GM18861 (cell line): ENCODE measurements at regions not wholly inside any gene's neighbourhood (a gene's known extent, or its start where the extent isn't known, plus 50 kb on each side); places are given as distances from the start of the nearest gene placed in this dataset.
"Not testable (repeated sequence)": the region's sequence is repeated elsewhere in the genome, so short reads cannot be mapped to it uniquely, and the experiment has no call there.

Experiments used
- ATAC-seq: cut with Tn5 transposase; IDR thresholded peaks from one replicate; pipeline ENCODE4 v1.9.1; 2021; ENCODE audit not compliant: unreplicated experiment

- ATAC-seq: no peak
These were observed 53.5 kb downstream of the FSCB start for GRCh38 chr14:44453433-44454171.

- ATAC-seq: not testable (repeated sequence)
These were observed 56.9 kb downstream of the FSCB start for GRCh38 chr14:44450232-44450631.

DNA sequence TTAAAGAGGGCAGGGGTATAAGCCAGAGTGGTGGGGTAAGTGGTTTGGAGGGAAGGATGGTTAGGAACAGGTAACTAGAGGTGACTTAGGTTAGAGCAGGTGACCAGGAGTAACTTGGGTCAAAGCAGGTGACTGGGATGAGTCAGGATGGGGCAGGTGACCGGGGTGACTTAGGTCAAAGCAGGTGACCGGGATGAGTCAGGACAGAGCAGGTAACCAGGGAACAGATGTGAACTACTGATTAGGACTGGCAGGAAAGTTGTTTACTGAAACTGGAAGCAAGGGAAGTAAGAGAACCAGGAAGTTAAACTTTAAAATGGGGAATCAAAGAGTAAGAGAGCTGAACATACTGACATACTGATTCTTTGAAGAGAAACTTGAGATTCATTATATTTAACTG lies 57.4 kb downstream of the FSCB start:
- no peak for ATAC-seq

DNA sequence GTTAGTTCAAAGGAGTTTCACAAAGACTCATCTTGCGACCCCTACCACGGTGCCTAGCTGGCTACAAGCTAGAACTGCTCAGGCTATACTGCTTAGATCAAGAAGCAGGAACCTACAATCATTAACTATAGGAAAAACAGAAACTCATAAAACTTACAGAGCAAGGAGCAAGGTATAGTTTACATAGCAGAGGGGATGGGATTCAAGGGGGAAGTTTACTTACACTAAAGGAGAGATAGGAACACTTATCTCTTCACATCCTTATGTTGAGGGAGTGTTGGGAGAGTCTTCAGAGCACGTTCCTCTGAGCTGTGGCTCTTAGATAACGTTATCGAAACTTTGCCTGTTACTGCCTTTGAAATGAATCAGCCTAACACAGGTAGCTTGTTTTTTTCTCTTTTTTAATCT lies 58.1 kb downstream of the FSCB start:
- ATAC-seq: no peak

DNA sequence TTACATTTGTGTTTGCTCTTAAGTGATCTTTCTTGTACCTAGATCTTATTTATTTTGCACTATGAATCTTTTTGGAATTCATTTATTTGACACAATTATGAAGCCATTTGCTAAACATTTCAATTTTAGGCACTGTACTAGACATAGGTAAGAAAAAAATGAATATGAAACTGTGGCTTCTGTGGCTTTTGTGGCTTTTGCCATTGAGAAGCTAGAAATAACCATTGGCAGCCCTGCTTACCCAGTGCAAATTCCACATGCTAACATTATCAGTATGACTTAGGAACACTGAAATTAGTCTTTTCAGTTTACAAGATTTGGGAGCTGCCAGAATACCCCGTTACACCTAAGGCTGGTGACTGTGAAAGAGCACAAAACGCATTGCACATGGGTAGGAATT lies 60.1 kb downstream of the FSCB start:
- no peak for ATAC-seq

GRCh38 chr14:44444454-44444853 lies 62.6 kb downstream of the FSCB start:
- ATAC-seq: no peak

DNA sequence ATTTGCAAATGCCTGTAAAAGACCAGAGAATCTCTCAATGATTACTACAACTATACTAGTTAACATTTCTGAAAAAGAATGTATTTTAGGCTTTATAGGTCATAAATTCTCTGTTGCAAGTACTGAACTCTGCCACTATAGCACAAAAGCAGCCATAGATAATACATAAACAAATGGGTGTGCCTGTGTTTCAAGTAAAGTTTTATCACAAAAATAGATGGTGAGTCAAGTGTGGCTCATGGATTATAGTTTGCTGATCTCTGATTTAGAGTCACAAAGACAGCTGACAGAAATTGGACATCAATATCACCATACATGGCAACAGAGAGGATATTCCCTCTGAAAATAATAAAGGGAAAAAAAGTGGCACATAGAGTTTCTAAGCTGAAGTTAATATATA lies 68.1 kb downstream of the FSCB start:
- ATAC-seq: no peak

- no peak for ATAC-seq
These were observed 68.9 kb downstream of the FSCB start for GRCh38 chr14:44438221-44438620.

DNA sequence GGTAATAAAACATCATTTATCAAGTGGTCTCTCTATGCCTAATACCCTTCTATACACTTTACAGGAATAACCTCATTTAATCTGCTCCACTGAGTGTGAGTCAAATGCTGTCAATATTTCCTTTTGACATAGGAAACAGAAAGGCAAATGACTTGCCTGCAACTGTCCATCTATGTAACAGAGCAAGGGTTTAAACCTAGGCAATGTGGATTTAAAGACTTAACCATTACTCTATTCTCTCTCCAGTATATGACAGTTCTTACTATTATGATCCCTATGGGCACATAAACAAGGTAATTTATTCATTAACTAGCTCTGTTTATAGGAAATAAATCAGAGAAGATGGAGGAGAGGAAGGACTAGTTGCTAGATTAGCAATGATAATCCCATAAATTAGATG lies 70.6 kb downstream of the FSCB start:
- no peak for ATAC-seq

DNA sequence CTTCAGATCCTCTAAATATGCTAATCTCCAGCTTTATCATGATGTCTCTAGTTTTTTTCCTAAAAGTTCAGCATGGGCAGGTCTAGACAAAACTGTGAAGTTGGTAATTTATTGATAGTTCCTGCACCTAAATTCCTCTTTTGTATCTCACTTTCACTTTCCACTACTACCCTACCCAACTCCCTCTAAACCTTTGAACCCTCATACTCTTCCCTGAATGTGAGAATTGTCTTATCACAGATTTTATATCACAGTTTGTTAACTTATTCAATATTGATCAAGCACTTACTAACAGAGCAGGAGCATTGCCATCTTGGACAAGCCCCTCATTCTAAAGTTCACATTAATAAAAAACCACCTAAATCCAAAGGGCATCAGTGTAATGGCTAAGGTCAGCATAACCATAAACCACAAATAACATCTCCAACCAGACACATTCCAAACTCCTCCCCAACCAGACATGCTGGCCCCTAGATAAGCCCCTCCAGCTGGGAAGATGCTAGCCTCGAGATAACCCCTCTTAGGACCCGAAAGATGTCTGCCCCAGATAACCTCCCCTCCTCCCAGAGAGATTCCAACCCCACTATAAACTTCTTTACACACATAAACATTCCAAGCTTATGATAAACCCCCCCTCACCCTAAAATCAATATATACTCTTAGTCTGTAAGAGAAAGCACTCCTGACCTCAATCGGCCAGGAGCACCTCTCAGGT lies 78.7 kb downstream of the FSCB start:
- no peak for ATAC-seq

DNA sequence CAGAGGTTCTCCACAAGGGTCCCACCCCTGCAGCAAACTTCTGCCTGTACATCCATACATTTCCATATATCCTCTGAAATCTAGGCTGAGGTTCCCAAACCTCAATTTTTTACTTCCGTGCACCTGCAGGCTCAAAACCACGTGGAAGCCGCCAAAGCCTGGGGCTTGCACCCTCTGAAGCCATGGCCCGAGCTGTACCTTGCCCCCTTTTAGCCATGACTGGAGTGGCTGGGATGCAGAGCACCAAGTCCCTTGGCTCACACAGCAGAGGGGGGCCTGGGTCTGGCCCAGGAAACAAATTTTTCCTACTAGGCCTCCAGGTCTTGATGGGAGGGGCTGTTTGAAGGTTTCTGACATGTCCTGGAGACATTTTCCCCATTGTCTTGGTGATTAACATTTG lies 84.4 kb downstream of the FSCB start:
- ATAC-seq: no peak

DNA sequence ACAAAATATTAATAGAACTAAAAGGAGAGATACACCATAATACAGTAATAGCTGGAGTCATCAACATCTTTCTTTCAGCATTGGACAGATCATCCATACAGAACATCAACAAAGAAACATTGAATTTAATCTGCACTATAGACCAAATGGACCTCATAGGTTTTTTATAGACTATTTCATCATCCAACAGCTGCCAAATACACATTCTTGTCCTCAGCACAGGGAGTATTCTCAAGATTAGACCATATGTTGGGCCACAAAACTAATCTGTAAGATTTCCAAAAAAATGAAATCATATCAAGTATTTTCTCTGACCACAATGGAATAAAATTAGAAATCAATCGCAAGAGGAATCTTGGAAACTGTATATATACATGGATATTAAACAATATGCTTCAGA lies 86.9 kb downstream of the FSCB start:
- no peak for ATAC-seq

GRCh38 chr14:44418856-44419255 lies 88.2 kb downstream of the FSCB start:
- no peak for ATAC-seq

GRCh38 chr14:44417809-44418208 lies 89.3 kb downstream of the FSCB start:
- no peak for ATAC-seq

DNA sequence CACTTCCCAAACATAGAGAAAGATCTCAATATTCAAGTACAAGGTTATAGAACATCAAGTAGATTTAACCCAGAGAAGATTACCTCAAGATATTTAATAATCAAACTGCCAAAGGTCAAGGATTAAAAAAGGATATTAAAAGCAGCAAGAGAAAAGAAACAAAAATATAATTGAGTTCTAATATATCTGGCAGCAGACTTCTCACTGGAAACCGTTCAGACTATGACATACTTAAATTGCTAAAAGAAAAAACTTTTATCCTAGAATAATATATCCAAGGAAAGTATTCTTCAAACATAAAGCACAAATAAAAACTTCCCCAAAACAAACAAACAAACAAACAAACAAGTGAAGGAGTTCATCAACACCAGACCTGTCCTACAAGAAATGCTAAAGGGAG lies 92.4 kb downstream of the FSCB start:
- ATAC-seq: no peak

GRCh38 chr14:44412858-44413569 lies 94.1 kb downstream of the FSCB start:
- no peak for ATAC-seq

DNA sequence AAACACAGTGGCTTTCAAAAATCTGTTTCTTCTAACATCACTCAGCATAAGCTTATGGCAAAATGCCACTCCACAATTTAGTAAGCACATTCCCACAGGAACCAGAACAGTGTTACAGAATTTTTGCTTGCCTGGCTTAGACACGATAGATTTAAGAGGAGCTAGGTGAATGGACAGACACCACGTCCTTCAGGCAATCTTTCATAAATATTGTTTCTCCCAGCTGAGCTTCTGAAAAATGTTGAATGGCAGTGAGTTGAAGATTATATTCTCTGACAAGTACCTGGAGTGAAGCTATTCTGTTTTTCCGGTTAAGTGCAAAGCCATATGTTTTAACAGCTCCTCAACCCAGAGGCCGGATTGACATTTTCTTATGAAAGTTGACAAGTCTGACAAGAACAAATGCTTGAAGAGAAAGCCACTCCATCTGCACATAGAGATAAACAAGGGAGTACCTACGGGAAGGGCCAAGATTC lies 102.0 kb downstream of the FSCB start:
- no peak for ATAC-seq

DNA sequence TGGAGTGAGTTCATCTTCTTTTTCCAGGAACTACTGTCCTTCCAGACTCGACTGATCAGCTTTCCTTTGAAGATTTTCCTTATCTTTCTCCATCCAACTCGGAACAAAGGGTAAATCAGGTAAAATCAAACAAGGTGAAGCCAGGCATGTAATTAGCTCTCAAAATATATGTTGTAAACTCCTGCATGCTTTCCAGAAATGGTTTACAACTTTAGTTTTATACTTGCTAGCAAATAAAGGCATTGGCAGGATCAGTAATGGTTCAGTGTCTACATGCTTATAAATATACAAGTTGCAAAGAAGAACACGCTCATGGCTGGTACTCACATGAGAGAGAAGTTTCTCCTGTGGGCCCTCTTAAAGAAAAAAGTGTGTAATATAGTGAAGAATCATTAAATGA lies 102.5 kb downstream of the FSCB start:
- no peak for ATAC-seq

- no peak for ATAC-seq
These were observed 103.0 kb downstream of the FSCB start for GRCh38 chr14:44404036-44404435.

DNA sequence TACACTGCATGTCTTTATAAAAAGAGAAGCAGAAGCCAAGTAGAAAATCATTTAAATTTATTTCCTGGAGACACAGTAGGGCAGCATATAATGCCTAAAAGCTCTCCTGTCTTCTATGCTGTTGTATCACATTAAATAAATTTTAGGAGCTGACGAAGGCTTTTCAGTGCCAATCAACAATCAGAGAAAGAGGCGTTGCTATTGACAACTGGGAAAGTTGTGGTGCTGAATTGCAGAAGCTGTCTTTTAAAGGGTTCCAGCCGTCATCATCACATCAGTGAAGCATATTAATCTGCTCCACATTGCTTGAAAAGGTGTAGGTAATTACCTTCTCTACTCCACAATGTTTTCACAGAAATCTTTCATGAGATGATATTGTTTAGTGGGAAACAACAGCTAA lies 103.9 kb downstream of the FSCB start:
- ATAC-seq: no peak

GRCh38 chr14:44396226-44396625 lies 110.9 kb downstream of the FSCB start:
- no peak for ATAC-seq

DNA sequence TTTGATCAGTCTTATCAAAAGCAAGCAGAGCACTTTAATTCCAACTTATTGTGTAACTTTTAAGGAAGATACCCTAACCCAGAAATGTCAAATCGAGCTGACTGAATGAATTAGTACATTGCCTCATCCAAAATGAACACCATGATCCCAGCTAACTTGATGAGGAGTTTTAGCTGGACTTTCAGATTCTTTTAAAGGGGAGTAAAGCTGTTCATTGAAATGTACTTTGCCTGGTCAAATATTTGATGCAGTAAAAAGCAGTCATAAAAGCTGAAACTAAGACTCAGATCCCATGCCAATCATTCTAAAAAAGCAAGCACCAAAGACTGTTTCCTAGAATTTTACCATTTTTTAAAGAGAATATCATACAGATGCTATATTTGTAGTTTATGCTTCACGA lies 114.1 kb downstream of the FSCB start:
- no peak for ATAC-seq
